ENCODE measurements at regions not wholly inside any gene's neighbourhood (a gene's known extent, or its start where the extent isn't known, plus 50 kb on each side); places are given as distances from the start of the nearest gene placed in this dataset.

GRCh38 chr18:27608174-27608573, 423.1 kb upstream of the CHST9 start:
- CTCF ChIA-PET, result no interaction called here
- no peak for ATAC-seq
- Mint-ChIP-seq H3K27ac (no peak overlapping the region), H3K9me3 (ENCODE audit: low read depth) (no peaks in the 10 kb centered on the region), H3K36me3 (no peaks in the 10 kb centered on the region), H3K4me1 (no peaks in the 10 kb centered on the region), H3K27me3 (no peaks in the 10 kb centered on the region), H3K4me3 (no peak overlapping the region)
- no peak for DNase-seq

- no peaks in the 10 kb centered on the region for H3K4me1 Mint-ChIP-seq
- H3K9me3 Mint-ChIP-seq (ENCODE audit: low read depth), result no peaks in the 10 kb centered on the region
- no peak for DNase-seq
- CTCF ChIA-PET, result interaction anchor here (0.7 kb wide), 2 partner anchors 66 to 150 kb away, joined by 3 read pairs; no protein-coding TSS in a partner anchor
- no peak overlapping the region for H3K4me3 Mint-ChIP-seq
- no peaks in the 10 kb centered on the region for H3K27me3 Mint-ChIP-seq
- no peak for ATAC-seq
- no peaks in the 10 kb centered on the region for H3K36me3 Mint-ChIP-seq
- H3K27ac Mint-ChIP-seq, result no peak overlapping the region
Measured at GRCh38 chr18:27606741-27607140, 421.6 kb upstream of the CHST9 start.

DNA sequence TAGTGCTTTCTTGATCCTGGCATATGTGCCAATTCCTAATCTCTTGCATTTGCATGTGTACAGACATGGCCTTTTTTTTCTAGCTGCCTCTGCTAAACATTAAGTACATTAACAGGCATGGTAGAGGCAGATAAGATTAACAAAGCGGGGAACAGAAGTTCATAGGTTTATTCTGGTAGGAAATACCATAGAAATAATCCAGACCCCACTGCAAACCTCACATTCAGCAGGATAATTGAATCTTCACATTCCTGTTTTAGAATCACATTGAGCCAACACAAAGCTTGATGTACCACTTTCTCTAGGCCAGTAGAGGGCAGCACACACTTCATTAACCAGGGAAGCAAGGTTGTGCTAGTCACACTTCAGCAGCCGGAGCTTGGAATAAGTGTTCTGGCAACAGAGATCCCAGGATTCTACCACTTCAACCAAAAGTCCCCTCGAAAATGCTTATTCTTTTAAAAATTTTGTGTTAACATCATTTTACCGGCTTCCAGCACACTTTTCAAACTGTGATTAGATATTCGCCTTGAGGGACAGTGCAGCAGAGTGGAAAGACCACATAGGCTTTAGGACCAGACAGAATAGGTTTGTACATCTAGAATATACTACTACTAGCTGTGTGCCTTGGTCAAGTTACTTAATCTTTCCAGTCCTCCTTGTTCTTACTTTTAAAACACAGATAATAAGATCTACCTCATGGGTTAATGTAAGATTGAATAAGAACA, 420.2 kb upstream of the CHST9 start:
- CTCF ChIA-PET, result interaction anchor here (1.2 kb wide), 1 partner anchor 9 kb away, joined by 3 read pairs; no protein-coding TSS in a partner anchor
- ATAC-seq (peak; percentile 33), DNase-seq (peak; percentile 40)
- H3K4me3 Mint-ChIP-seq, result no peak overlapping the region
- no peaks in the 10 kb centered on the region for H3K36me3 Mint-ChIP-seq
- no peak overlapping the region for H3K27ac Mint-ChIP-seq
- no peaks in the 10 kb centered on the region for H3K9me3 Mint-ChIP-seq (ENCODE audit: low read depth)
- H3K4me1 Mint-ChIP-seq, result no peaks in the 10 kb centered on the region
- H3K27me3 Mint-ChIP-seq, result no peaks in the 10 kb centered on the region

GRCh38 chr18:27604583-27604982, 419.5 kb upstream of the CHST9 start:
- Mint-ChIP-seq H3K4me1 (no peaks in the 10 kb centered on the region), H3K27ac (no peak overlapping the region), H3K36me3 (no peaks in the 10 kb centered on the region), H3K4me3 (no peak overlapping the region), H3K27me3 (no peaks in the 10 kb centered on the region), H3K9me3 (ENCODE audit: low read depth) (no peaks in the 10 kb centered on the region)
- CTCF ChIA-PET, result interaction anchor here (1.2 kb wide), 1 partner anchor 9 kb away, joined by 3 read pairs; no protein-coding TSS in a partner anchor
- ATAC-seq (no peak), DNase-seq (no peak)

- ATAC-seq (no peak), DNase-seq (no peak)
- CTCF ChIA-PET, result no interaction called here
- no peaks in the 10 kb centered on the region for H3K4me1 Mint-ChIP-seq
- H3K9me3 Mint-ChIP-seq (ENCODE audit: low read depth), result no peaks in the 10 kb centered on the region
- H3K36me3 Mint-ChIP-seq, result no peaks in the 10 kb centered on the region
- H3K27me3 Mint-ChIP-seq, result no peaks in the 10 kb centered on the region
- H3K27ac Mint-ChIP-seq, result no peak overlapping the region
- H3K4me3 Mint-ChIP-seq, result no peak overlapping the region
Measured at GRCh38 chr18:27602092-27602491, 417.0 kb upstream of the CHST9 start.

GRCh38 chr18:27600245-27600644, 415.1 kb upstream of the CHST9 start:
- H3K27ac Mint-ChIP-seq, result no peak overlapping the region

DNA sequence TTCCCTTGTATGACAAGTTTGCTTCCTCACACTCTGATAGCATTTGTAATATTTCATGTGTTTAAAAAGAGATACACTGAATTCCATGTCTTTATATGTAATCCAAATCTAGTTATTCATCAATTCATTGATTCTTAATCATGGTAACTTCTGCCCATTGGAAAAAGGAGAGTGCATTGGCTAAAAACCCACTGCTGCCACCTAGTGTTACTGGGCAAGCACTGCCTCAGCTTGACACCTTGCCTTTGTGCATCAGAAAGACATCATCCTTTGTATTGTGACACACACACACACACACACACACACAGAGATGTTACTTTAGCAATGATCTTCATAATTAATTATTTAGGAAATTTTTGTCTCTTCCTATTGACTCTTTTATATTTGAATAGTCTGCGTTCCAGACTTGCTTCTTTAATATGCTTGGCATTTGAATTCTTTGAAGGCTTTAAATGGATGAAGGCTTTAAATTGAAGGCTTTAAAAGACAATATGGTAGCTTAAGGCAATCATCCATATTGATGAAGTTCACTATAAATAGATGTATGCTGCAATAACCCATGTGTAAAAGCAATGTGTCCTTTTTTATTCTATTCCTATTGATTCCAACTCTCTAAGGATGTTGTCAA, 414.2 kb upstream of the CHST9 start:
- H3K4me3 Mint-ChIP-seq, result no peak overlapping the region
- CTCF ChIA-PET, result interaction anchor here (0.6 kb wide), 1 partner anchor 160 kb away, joined by 3 read pairs; no protein-coding TSS in a partner anchor
- ATAC-seq, result no peak
- DNase-seq, result peak; percentile 46
- no peaks in the 10 kb centered on the region for H3K36me3 Mint-ChIP-seq
- H3K27ac Mint-ChIP-seq, result no peak overlapping the region
- no peaks in the 10 kb centered on the region for H3K4me1 Mint-ChIP-seq
- H3K9me3 Mint-ChIP-seq (ENCODE audit: low read depth), result no peaks in the 10 kb centered on the region
- no peaks in the 10 kb centered on the region for H3K27me3 Mint-ChIP-seq

More at GRCh38 chr18:27600245-27600644, 415.1 kb upstream of the CHST9 start:
- Mint-ChIP-seq H3K9me3 (ENCODE audit: low read depth) (no peaks in the 10 kb centered on the region), H3K4me3 (no peak overlapping the region), H3K4me1 (no peaks in the 10 kb centered on the region), H3K27me3 (no peaks in the 10 kb centered on the region), H3K36me3 (no peaks in the 10 kb centered on the region)
- CTCF ChIA-PET, result no interaction called here
- no peak for DNase-seq
- ATAC-seq, result no peak

- CTCF ChIA-PET, result interaction anchor here (0.9 kb wide), 1 partner anchor 10 kb away, joined by 3 read pairs; no protein-coding TSS in a partner anchor
- no peak overlapping the region for H3K27ac Mint-ChIP-seq
Measured at GRCh38 chr18:27595113-27595838, 410.2 kb upstream of the CHST9 start.

GRCh38 chr18:27585602-27586173, 400.6 kb upstream of the CHST9 start:
- CTCF ChIA-PET, result interaction anchor here (1.0 kb wide), 1 partner anchor 12 kb away, joined by 3 read pairs; no protein-coding TSS in a partner anchor
- no peak overlapping the region for H3K4me3 Mint-ChIP-seq
- H3K36me3 Mint-ChIP-seq, result no peaks in the 10 kb centered on the region
- DNase-seq, result no peak
- H3K27ac Mint-ChIP-seq, result no peak overlapping the region
- H3K9me3 Mint-ChIP-seq (ENCODE audit: low read depth), result peaks cover 4% of the 10 kb centered on the region
- H3K4me1 Mint-ChIP-seq, result no peaks in the 10 kb centered on the region
- no peaks in the 10 kb centered on the region for H3K27me3 Mint-ChIP-seq
- ATAC-seq, result no peak

More at GRCh38 chr18:27595113-27595838, 410.2 kb upstream of the CHST9 start:
- ATAC-seq, result no peak
- Mint-ChIP-seq H3K4me3 (no peak overlapping the region), H3K36me3 (no peaks in the 10 kb centered on the region), H3K27me3 (no peaks in the 10 kb centered on the region), H3K9me3 (ENCODE audit: low read depth) (no peaks in the 10 kb centered on the region), H3K4me1 (no peaks in the 10 kb centered on the region)
- no peak for DNase-seq

DNA sequence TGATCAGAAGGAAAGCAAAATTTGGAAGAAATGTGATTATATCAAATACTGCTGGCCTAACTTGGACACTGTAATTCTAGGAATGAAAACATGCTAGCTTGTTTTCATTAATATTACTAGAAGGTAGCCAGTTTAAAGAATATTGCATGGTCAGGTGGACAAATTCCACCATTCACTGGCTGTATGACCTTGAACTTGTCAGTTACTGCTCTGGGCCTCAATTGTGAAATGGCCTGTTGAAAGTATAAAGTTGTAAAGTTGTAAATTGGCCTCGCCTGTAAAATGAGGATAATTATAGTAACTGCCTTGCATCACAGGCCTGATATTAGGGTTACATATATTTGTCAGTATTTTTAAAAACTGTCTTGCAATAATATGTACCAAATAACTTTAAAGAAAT, 398.4 kb upstream of the CHST9 start:
- H3K4me1 Mint-ChIP-seq, result no peaks in the 10 kb centered on the region
- no peaks in the 10 kb centered on the region for H3K27me3 Mint-ChIP-seq
- DNase-seq (no peak), ATAC-seq (no peak)
- no peaks in the 10 kb centered on the region for H3K36me3 Mint-ChIP-seq
- CTCF ChIA-PET, result no interaction called here
- peaks cover 4% of the 10 kb centered on the region for H3K9me3 Mint-ChIP-seq (ENCODE audit: low read depth)
- no peak overlapping the region for H3K4me3 Mint-ChIP-seq
- no peak overlapping the region for H3K27ac Mint-ChIP-seq

DNA sequence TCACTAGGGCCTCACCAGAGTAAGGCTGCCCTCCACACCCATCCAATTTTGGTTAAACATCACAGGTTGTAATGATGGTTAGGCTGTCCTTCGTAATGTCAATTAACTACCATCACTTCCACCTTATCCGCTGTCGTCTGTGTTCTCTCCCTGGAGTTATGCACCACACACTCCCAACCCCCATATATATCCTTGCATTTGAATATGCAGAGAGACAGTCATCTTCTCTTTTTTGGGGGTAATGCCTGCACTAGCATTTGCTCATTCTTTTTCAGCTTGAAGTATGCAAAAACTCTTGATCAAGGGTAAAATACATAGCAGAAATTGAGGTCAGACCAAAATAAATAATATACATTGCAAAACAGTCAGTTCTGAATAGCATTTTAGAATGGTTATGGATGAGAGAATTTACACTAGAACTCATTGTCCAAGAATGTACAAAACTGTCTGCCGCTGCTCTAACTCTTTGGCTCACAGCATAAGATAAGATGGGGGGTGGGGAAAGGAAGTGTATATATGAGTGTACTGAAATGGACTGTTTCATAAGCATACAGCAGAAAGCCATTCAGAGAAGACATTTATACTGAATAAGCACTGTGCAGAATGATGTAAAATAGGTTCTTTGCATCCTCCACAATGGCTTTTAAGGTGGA, 397.8 kb upstream of the CHST9 start:
- H3K9me3 Mint-ChIP-seq (ENCODE audit: low read depth), result peaks cover 4% of the 10 kb centered on the region
- ATAC-seq (no peak), DNase-seq (no peak)
- H3K36me3 Mint-ChIP-seq, result no peaks in the 10 kb centered on the region
- H3K27ac Mint-ChIP-seq, result no peak overlapping the region
- H3K4me1 Mint-ChIP-seq, result no peaks in the 10 kb centered on the region
- CTCF ChIA-PET, result no interaction called here
- H3K4me3 Mint-ChIP-seq, result no peak overlapping the region
- H3K27me3 Mint-ChIP-seq, result no peaks in the 10 kb centered on the region

DNA sequence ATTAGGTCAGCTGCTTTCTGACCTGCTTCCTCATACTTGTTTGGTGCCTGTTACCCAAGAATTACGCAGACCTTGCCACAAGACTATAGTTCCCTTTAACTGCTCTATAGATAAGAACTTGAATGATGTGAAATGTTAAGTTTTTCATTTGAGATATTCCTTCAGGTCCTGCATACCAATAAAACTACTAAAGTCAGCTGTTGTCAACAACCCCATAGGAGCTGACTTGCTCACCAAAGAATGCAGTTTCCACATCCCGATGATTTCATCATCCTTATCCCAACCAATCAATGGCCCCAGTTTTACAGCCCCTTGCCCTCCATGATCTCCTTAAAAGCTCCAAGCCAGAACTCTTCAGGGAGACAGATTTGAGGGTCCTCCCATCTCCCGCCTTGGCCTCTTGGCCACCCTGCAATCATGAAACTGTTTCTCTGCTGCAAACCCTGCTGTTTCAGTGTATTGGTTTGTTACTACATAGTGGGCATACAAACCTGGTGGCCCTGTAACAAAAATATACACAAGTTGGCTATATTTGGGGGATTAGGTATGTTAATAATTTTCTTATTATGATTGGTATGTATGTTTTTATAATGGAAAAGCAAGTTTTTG, 396.3 kb upstream of the CHST9 start:
- Mint-ChIP-seq H3K27ac (no peak overlapping the region), H3K4me1 (no peaks in the 10 kb centered on the region), H3K4me3 (no peak overlapping the region), H3K36me3 (no peaks in the 10 kb centered on the region), H3K9me3 (ENCODE audit: low read depth) (peaks cover 4% of the 10 kb centered on the region), H3K27me3 (no peaks in the 10 kb centered on the region)
- CTCF ChIA-PET, result no interaction called here
- ATAC-seq (no peak), DNase-seq (no peak)

GRCh38 chr18:27579364-27579763, 394.3 kb upstream of the CHST9 start:
- H3K27ac Mint-ChIP-seq, result no peak overlapping the region
- ATAC-seq (no peak), DNase-seq (no peak)
- no peaks in the 10 kb centered on the region for H3K36me3 Mint-ChIP-seq
- no peak overlapping the region for H3K4me3 Mint-ChIP-seq
- H3K27me3 Mint-ChIP-seq, result no peaks in the 10 kb centered on the region
- CTCF ChIA-PET, result interaction anchor here (0.9 kb wide), 1 partner anchor 13 kb away, joined by 3 read pairs; no protein-coding TSS in a partner anchor
- H3K9me3 Mint-ChIP-seq (ENCODE audit: low read depth), result peaks cover 10% of the 10 kb centered on the region
- H3K4me1 Mint-ChIP-seq, result no peaks in the 10 kb centered on the region

Measured in activated CD8-positive, alpha-beta memory T cell treated with anti-CD3 and anti-CD28 coated beads, Interleukin-2, amount 10 ng/mL, durations not matched to agents 7 days and 5 days (primary cell).